ENCODE measurements at regions not wholly inside any gene's neighbourhood (a gene's known extent, or its start where the extent isn't known, plus 50 kb on each side); places are given as distances from the start of the nearest gene placed in this dataset.
"Not testable (repeated sequence)": the region's sequence is repeated elsewhere in the genome, so short reads cannot be mapped to it uniquely, and the experiment has no call there.

DNA sequence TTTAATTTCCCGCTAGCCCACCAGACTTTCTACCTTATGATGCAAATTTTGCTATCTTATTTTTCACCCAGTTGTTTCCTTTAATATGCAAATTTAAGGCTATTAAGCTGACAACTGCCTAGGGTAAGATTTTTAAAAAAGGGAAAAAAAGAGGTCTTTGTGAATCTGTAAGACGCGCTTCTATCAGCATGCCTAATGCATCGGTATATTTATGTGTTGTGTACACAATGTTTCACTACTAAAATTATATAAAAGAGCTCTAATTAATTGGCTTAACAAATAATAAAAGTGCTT lies 386.6 kb downstream of the KIF20B start:
- TF ChIP-seq, protein P1, sequence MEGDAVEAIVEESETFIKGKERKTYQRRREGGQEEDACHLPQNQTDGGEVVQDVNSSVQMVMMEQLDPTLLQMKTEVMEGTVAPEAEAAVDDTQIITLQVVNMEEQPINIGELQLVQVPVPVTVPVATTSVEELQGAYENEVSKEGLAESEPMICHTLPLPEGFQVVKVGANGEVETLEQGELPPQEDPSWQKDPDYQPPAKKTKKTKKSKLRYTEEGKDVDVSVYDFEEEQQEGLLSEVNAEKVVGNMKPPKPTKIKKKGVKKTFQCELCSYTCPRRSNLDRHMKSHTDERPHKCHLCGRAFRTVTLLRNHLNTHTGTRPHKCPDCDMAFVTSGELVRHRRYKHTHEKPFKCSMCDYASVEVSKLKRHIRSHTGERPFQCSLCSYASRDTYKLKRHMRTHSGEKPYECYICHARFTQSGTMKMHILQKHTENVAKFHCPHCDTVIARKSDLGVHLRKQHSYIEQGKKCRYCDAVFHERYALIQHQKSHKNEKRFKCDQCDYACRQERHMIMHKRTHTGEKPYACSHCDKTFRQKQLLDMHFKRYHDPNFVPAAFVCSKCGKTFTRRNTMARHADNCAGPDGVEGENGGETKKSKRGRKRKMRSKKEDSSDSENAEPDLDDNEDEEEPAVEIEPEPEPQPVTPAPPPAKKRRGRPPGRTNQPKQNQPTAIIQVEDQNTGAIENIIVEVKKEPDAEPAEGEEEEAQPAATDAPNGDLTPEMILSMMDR (IDR thresholded peaks at IDR 0.05; ENCODE audit: insufficient read depth, low read depth, low read length) = no peak
- no peak overlapping the region for H3K4me3 ChIP-seq (ENCODE audit: low read depth, low read length)
- H3K27me3 ChIP-seq (ENCODE audit: control insufficient read depth, insufficient read depth, low read length) = no peaks in the 10 kb centered on the region
- no peaks in the 10 kb centered on the region for H3K36me3 ChIP-seq (ENCODE audit: control insufficient read depth, insufficient read depth, low read length)
- ChIA-PET POLR2A (no interaction called here), CTCF (interaction anchor here (0.7 kb wide), 1 partner anchor 493 kb away, joined by 3 read pairs; no protein-coding TSS in a partner anchor)
- no peak for DNase-seq (ENCODE audit: low read depth)

DNA sequence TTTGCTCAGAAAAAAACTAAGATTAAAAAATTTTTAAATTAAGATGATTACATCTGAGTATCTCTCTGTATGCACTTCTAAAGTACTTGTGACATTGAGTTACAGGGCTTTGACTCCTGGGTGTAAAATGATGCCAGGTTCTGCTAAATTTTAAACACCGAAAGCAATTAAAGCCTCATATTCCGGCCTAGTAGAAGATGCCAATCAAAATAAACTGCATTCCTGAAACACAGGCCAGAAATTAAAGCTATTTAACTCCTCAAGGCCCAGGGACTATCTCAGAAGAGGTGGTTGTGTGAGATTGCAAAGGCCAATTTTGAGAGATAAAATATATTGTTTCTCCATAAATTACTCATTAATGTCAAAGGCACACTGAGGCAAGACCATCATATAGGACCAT lies 388.3 kb downstream of the KIF20B start:
- ChIA-PET CTCF (no interaction called here), POLR2A (interaction anchor here (0.6 kb wide), 1 partner anchor 651 kb away, joined by 5 read pairs; no protein-coding TSS in a partner anchor)
- TF ChIP-seq, protein P1 (IDR thresholded peaks at IDR 0.05; ENCODE audit: insufficient read depth, low read depth, low read length) = no peak
- Histone ChIP-seq H3K36me3 (ENCODE audit: control insufficient read depth, insufficient read depth, low read length) (no peaks in the 10 kb centered on the region), H3K27me3 (ENCODE audit: control insufficient read depth, insufficient read depth, low read length) (no peaks in the 10 kb centered on the region), H3K4me3 (ENCODE audit: low read depth, low read length) (no peak overlapping the region)
- DNase-seq (ENCODE audit: low read depth) = no peak

- TF ChIP-seq, protein P1 (IDR thresholded peaks at IDR 0.05; ENCODE audit: insufficient read depth, low read depth, low read length) = no peak
- no peak overlapping the region for H3K4me3 ChIP-seq (ENCODE audit: low read depth, low read length)
- ChIA-PET POLR2A (no interaction called here), CTCF (no interaction called here)
- no peak for DNase-seq (ENCODE audit: low read depth)
- H3K36me3 ChIP-seq (ENCODE audit: control insufficient read depth, insufficient read depth, low read length) = no peaks in the 10 kb centered on the region
- no peaks in the 10 kb centered on the region for H3K27me3 ChIP-seq (ENCODE audit: control insufficient read depth, insufficient read depth, low read length)
Measured at GRCh38 chr10:90096196-90096595, 394.8 kb downstream of the KIF20B start.

GRCh38 chr10:90107581-90107980 lies 406.2 kb downstream of the KIF20B start:
- H3K27me3 ChIP-seq (ENCODE audit: control insufficient read depth, insufficient read depth, low read length); POLR2A ChIA-PET; H3K4me3 ChIP-seq (ENCODE audit: low read depth, low read length); DNase-seq (ENCODE audit: low read depth); H3K36me3 ChIP-seq (ENCODE audit: control insufficient read depth, insufficient read depth, low read length): not testable (repeated sequence)
- CTCF ChIA-PET = interaction anchor here (0.6 to 1.0 kb wide), 2 partner anchors 161 to 758 kb away, joined by 3 read pairs; no protein-coding TSS in a partner anchor

DNA sequence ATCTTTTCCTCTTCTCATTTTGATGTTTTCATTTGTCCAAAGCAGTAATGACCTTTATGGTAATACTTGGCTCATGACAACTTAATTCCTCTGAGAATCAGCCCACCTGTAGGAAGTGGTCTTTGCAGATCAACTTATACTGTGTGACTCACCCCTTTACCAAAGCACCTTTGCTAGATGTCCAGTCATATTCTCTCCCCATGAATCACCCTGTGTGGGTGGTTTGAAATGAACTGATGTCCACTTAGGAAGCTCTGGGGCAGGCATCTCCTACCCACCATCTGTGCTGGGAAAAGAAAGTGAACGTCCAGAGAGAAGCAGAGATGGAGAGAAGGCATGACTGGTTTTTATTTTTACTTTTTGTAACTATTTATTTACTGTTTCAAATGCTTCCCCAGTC lies 410.3 kb downstream of the KIF20B start:
- H3K4me3 ChIP-seq (ENCODE audit: low read depth, low read length) = no peak overlapping the region
- DNase-seq (ENCODE audit: low read depth) = no peak
- no peaks in the 10 kb centered on the region for H3K36me3 ChIP-seq (ENCODE audit: control insufficient read depth, insufficient read depth, low read length)
- no peaks in the 10 kb centered on the region for H3K27me3 ChIP-seq (ENCODE audit: control insufficient read depth, insufficient read depth, low read length)
- ChIA-PET POLR2A (no interaction called here), CTCF (interaction anchor here (1.0 kb wide), 1 partner anchor 31 kb away, joined by 3 read pairs; no protein-coding TSS in a partner anchor)
- TF ChIP-seq, protein P1 (IDR thresholded peaks at IDR 0.05; ENCODE audit: insufficient read depth, low read depth, low read length) = no peak

DNA sequence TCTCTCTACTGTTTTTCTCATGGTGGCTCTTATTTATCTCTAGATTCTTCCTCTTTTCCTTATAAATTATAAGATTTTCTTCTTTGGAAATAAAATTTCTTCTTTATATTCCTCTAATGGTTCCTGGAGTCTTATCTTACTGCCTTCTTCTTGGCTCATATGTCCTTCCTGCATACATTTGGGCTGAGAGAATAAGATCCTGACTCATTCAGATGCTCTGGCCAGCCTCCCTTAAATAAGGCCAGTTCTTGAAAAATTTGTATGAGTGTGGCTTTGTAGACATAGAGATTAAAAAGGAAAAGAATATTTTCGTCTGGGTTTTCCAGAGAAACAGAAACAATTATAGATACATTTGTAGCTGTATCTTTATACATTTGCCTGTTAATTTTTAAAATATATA lies 411.3 kb downstream of the KIF20B start:
- H3K27me3 ChIP-seq (ENCODE audit: control insufficient read depth, insufficient read depth, low read length) = no peaks in the 10 kb centered on the region
- ChIA-PET POLR2A (no interaction called here), CTCF (no interaction called here)
- no peak overlapping the region for H3K4me3 ChIP-seq (ENCODE audit: low read depth, low read length)
- DNase-seq (ENCODE audit: low read depth) = no peak
- TF ChIP-seq, protein P1 (IDR thresholded peaks at IDR 0.05; ENCODE audit: insufficient read depth, low read depth, low read length) = no peak
- no peaks in the 10 kb centered on the region for H3K36me3 ChIP-seq (ENCODE audit: control insufficient read depth, insufficient read depth, low read length)

- DNase-seq (ENCODE audit: low read depth); POLR2A ChIA-PET; H3K36me3 ChIP-seq (ENCODE audit: control insufficient read depth, insufficient read depth, low read length); H3K4me3 ChIP-seq (ENCODE audit: low read depth, low read length); H3K27me3 ChIP-seq (ENCODE audit: control insufficient read depth, insufficient read depth, low read length); CTCF ChIA-PET: not testable (repeated sequence)
Measured at GRCh38 chr10:90118567-90118966, 417.2 kb downstream of the KIF20B start.

DNA sequence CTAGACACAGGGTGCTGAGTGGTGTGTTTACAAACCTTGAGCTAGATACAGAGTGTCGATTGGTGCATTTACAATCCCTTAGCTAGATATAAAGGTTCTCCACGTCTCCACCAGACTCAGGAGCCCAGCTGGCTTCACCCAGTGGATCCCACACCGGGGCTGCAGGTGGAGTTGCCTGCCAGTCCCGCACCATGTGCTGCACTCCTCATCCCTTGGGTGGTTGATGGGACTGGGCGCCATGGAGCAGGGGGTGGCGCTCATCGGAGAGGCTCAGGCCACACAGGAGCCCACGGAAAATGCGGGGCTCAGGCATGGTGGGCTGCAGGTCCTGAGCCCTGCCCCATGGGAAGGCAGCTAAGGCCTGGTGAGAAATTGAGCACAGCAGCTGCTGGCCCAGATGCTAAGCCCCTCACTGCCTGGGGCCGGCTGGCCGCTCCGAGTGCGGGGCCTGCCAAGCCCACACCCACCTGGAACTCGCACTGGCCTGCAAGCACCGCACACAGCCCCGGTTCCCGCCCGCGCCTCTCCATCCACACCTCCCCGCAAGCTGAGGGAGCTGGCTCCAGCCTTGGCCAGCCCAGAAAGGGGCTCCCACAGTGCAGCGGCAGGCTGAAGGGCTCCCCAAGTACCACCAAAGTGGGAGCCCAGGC lies 418.4 kb downstream of the KIF20B start:
- POLR2A ChIA-PET; CTCF ChIA-PET; H3K36me3 ChIP-seq (ENCODE audit: control insufficient read depth, insufficient read depth, low read length); H3K27me3 ChIP-seq (ENCODE audit: control insufficient read depth, insufficient read depth, low read length); DNase-seq (ENCODE audit: low read depth); H3K4me3 ChIP-seq (ENCODE audit: low read depth, low read length): not testable (repeated sequence)

All from BJ (cell line).